ENCODE measurements at regions not wholly inside any gene's neighbourhood (a gene's known extent, or its start where the extent isn't known, plus 50 kb on each side); places are given as distances from the start of the nearest gene placed in this dataset.

DNA sequence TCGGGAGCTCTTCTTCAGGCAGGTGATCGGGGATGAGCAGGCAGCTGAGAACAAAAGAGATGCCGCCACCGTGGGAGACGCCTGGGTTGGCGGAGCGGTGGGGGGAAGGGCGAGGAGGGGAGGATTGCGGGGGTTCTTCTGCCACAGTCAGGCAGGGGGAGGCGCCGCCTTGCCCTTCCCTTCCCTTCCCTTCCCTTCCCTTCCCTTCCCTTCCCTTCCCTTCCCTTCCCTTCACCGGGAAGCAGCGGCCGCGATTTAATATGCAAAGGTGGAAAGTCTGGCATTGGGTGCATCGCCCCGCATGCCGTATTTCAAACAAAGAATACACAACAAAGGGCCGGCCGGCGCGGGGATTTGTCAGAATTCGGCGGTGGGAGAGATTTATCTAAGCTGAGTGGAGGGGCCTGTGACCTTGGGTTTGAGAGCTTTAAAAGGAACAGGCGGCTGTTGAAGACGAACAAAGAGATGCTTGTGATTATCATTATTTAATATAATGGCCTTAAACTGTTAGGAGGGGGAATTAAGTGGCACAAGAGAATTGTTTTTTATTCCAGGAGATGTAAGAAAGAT is 262.3 kb upstream of the TNRC6C start:
- TF ChIP-seq RAD21 (IDR thresholded peaks at IDR 0.05; ENCODE audit: low read depth) (no peak), CREB1 (IDR thresholded peaks at IDR 0.05; ENCODE audit: low read depth) (no peak), EP300 (IDR thresholded peaks at IDR 0.05; ENCODE audit: borderline replicate concordance) (no peak), EGR1 (IDR thresholded peaks at IDR 0.05) (no peak), FOXM1 (IDR thresholded peaks at IDR 0.05; ENCODE audit: borderline replicate concordance, low read depth) (no peak), MAX (IDR thresholded peaks at IDR 0.05) (no peak), NFIC (IDR thresholded peaks at IDR 0.05) (no peak), TAF1 (IDR thresholded peaks at IDR 0.05; ENCODE audit: low read depth) (no peak), TEAD4 (IDR thresholded peaks at IDR 0.05) (no peak), REST (IDR thresholded peaks at IDR 0.05; ENCODE audit: low read depth) (no peak), CEBPB (IDR thresholded peaks at IDR 0.05) (no peak), YY1 (IDR thresholded peaks at IDR 0.05; ENCODE audit: low read depth) (no peak), ZBTB7A (IDR thresholded peaks at IDR 0.05; ENCODE audit: low read depth) (no peak)

Measured in Ishikawa (cell line).